Vagina (tissue), 2 donors: ENCODE measurements at regions not wholly inside any gene's neighbourhood (a gene's known extent, or its start where the extent isn't known, plus 50 kb on each side); places are given as distances from the start of the nearest gene placed in this dataset.

Experiments used
- DNase-seq, 2 donors: peaks; one replicate each; pipeline ENCODE4 v3.0.0-alpha.2; 2017; ENCODE audit errors: extremely low spot score in 2 of 2
- H3K27ac ChIP-seq: fragments of 200-600 bp; sonication (generic); one replicate; pipeline ENCODE4 v1.5.1; 2019
- H3K27me3 ChIP-seq: fragments of 200-600 bp; sonication (generic); one replicate; pipeline ENCODE4 v1.5.1; 2019
- H3K36me3 ChIP-seq, 2 donors: fragments of 200-600 bp; sonication (generic); one replicate each; pipeline ENCODE4 v1.5.1; 2017 to 2019
- H3K4me1 ChIP-seq: fragments of 200-600 bp; sonication (generic); one replicate; pipeline ENCODE4 v1.5.1; 2019
- H3K4me3 ChIP-seq, 2 donors: fragments of 200-600 bp; sonication (generic); 1 replicate in 1 of 2; 2 replicates in 1 of 2; pipeline ENCODE4 v1.5.1; 2016 to 2019
- H3K9me3 ChIP-seq: fragments of 200-600 bp; sonication (generic); one replicate; pipeline ENCODE4 v1.5.1; 2019
- CTCF ChIP-seq, 3 experiments: fragments of 450-650 bp in 2 of 3; fragments of 200-600 bp in 1 of 3; sonication (generic) in 1 of 3; IDR thresholded peaks; one replicate each; pipeline ENCODE4 v1.5.1; 2017 to 2019; ENCODE audit warnings: antibody characterized with exemption in 3 of 3, mild to moderate bottlenecking in 2 of 3, moderate library complexity in 2 of 3
- POLR2A ChIP-seq, 2 donors: fragments of 450-650 bp; IDR thresholded peaks; one replicate each; pipeline ENCODE4 v1.6.1; 2017; ENCODE audit warnings: antibody characterized with exemption in 2 of 2, mild to moderate bottlenecking in 2 of 2, moderate library complexity in 2 of 2
- POLR2AphosphoS5 ChIP-seq, 2 donors: sonication (generic); formaldehyde crosslinking; IDR thresholded peaks; one replicate each; pipeline ENCODE4 v1.9.0; 2017; ENCODE audit warnings: antibody characterized with exemption in 2 of 2, mild to moderate bottlenecking in 2 of 2, low read depth in 1 of 2; ENCODE audit not compliant: insufficient read depth in 1 of 2
- intact Hi-C: fragments of 100-400 bp; cut with DNase I; formaldehyde crosslinking; loops from one replicate; pipeline ENCODE4 v1.15.1; 2023

GRCh38 chr6:143589162-143589561 lies 77.6 kb upstream of the FUCA2 start:
- intact Hi-C loops, result no loop called here

GRCh38 chr6:143586557-143586956 lies 75.0 kb upstream of the FUCA2 start:
- H3K9me3 ChIP-seq, result no peaks in the 10 kb centered on the region
- H3K36me3 ChIP-seq, result no peaks in the 10 kb centered on the region
- H3K4me1 ChIP-seq, result no peaks in the 10 kb centered on the region
- intact Hi-C loops, result no loop called here
- TF ChIP-seq POLR2A (IDR thresholded peaks at IDR 0.05) (no peak), CTCF (IDR thresholded peaks at IDR 0.05) (no peak), POLR2AphosphoS5 (IDR thresholded peaks at IDR 0.05; ENCODE audit: insufficient read depth in 1 of 2, low read depth in 1 of 2) (no peak)
- DNase-seq, result no peak
- H3K27ac ChIP-seq, result no peak overlapping the region
- no peak overlapping the region for H3K4me3 ChIP-seq
- H3K27me3 ChIP-seq, result no peaks in the 10 kb centered on the region

More at GRCh38 chr6:143589162-143589561, 77.6 kb upstream of the FUCA2 start:
- no peaks in the 10 kb centered on the region for H3K27me3 ChIP-seq
- no peak for DNase-seq
- H3K9me3 ChIP-seq, result no peaks in the 10 kb centered on the region
- TF ChIP-seq CTCF (IDR thresholded peaks at IDR 0.05), result no peak
- TF ChIP-seq POLR2AphosphoS5 (IDR thresholded peaks at IDR 0.05; ENCODE audit: insufficient read depth in 1 of 2, low read depth in 1 of 2), result no peak
- no peak for TF ChIP-seq POLR2A (IDR thresholded peaks at IDR 0.05)
- no peaks in the 10 kb centered on the region for H3K4me1 ChIP-seq
- no peak overlapping the region for H3K4me3 ChIP-seq
- H3K36me3 ChIP-seq, result no peaks in the 10 kb centered on the region
- no peak overlapping the region for H3K27ac ChIP-seq

- no peak for DNase-seq
- TF ChIP-seq CTCF (IDR thresholded peaks at IDR 0.05), result no peak
- TF ChIP-seq POLR2A (IDR thresholded peaks at IDR 0.05), result no peak
- TF ChIP-seq POLR2AphosphoS5 (IDR thresholded peaks at IDR 0.05; ENCODE audit: insufficient read depth in 1 of 2, low read depth in 1 of 2), result no peak
- Histone ChIP-seq H3K27ac (no peak overlapping the region), H3K9me3 (no peaks in the 10 kb centered on the region), H3K36me3 (no peaks in the 10 kb centered on the region), H3K4me1 (no peaks in the 10 kb centered on the region), H3K27me3 (no peaks in the 10 kb centered on the region), H3K4me3 (no peak overlapping the region)
- intact Hi-C loops, result no loop called here
Measured at GRCh38 chr6:143585716-143586115, 74.2 kb upstream of the FUCA2 start.

GRCh38 chr6:143585241-143585640 lies 73.7 kb upstream of the FUCA2 start:
- Histone ChIP-seq H3K4me1 (no peaks in the 10 kb centered on the region), H3K27me3 (no peaks in the 10 kb centered on the region), H3K9me3 (no peaks in the 10 kb centered on the region), H3K27ac (no peak overlapping the region), H3K4me3 (no peak overlapping the region), H3K36me3 (no peaks in the 10 kb centered on the region)
- no peak for TF ChIP-seq CTCF (IDR thresholded peaks at IDR 0.05)
- no peak for TF ChIP-seq POLR2AphosphoS5 (IDR thresholded peaks at IDR 0.05; ENCODE audit: insufficient read depth in 1 of 2, low read depth in 1 of 2)
- TF ChIP-seq POLR2A (IDR thresholded peaks at IDR 0.05), result no peak
- intact Hi-C loops, result no loop called here
- DNase-seq, result no peak

- H3K4me1 ChIP-seq, result no peaks in the 10 kb centered on the region
- no peaks in the 10 kb centered on the region for H3K27me3 ChIP-seq
- TF ChIP-seq POLR2AphosphoS5 (IDR thresholded peaks at IDR 0.05; ENCODE audit: insufficient read depth in 1 of 2, low read depth in 1 of 2) (no peak), POLR2A (IDR thresholded peaks at IDR 0.05) (no peak), CTCF (IDR thresholded peaks at IDR 0.05) (no peak)
- intact Hi-C loops, result no loop called here
- no peak overlapping the region for H3K4me3 ChIP-seq
- DNase-seq, result no peak
- no peaks in the 10 kb centered on the region for H3K36me3 ChIP-seq
- H3K27ac ChIP-seq, result no peak overlapping the region
- H3K9me3 ChIP-seq, result no peaks in the 10 kb centered on the region
Measured at GRCh38 chr6:143583542-143584327, 72.2 kb upstream of the FUCA2 start.
